C4-2B (cell line): ENCODE measurements at regions not wholly inside any gene's neighbourhood (a gene's known extent, or its start where the extent isn't known, plus 50 kb on each side); places are given as distances from the start of the nearest gene placed in this dataset.

Experiments used
- CTCF ChIP-seq: fragments of 450-650 bp; conservative IDR thresholded peaks from 2 replicates; pipeline ENCODE4 v1.5.1; 2017; ENCODE audit warnings: mild to moderate bottlenecking
- ZFX ChIP-seq: fragments of 450-650 bp; IDR thresholded peaks from 2 replicates; pipeline ENCODE4 v1.6.1; 2017

- TF ChIP-seq CTCF (no peak), ZFX (no peak)
Observed at GRCh38 chr6:50353603-50354002, 303.9 kb upstream of the DEFB112 start.
